ENCODE measurements at regions not wholly inside any gene's neighbourhood (a gene's known extent, or its start where the extent isn't known, plus 50 kb on each side); places are given as distances from the start of the nearest gene placed in this dataset.

DNA sequence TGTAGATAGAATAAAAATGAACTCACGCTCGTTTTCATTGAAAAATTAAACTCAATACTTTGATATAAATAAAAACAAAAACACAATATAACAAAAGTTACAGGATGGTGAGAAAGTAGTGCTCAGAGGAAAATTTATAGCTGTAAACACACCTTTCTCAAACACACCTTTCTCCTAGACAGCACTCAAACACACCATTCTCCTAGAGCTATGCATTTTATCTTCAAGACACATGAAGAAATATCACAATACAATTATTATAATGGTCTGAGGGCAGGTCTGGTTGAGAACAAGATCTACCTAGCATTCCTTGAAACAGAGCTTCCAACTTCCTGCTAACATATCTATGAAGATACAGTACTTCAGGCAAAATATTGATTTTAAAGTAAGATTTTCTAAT lies 183.4 kb upstream of the NBEA start:
- H4K91ac ChIP-seq (ENCODE audit: insufficient read depth, low read depth, low read length), result no peak overlapping the region
- no peak overlapping the region for H2BK20ac ChIP-seq (ENCODE audit: low read depth, low read length)
- no peaks in the 10 kb centered on the region for H3K4me1 ChIP-seq (ENCODE audit: control insufficient read depth, insufficient read depth, low read length)
- H2BK15ac ChIP-seq (ENCODE audit: low read depth, low read length), result no peak overlapping the region
- CTCF ChIA-PET, result interaction anchor here (0.6 kb wide), 1 partner anchor 23 kb away, joined by 3 read pairs; no protein-coding TSS in a partner anchor
- no peak overlapping the region for H3K23ac ChIP-seq (ENCODE audit: low read depth, low read length)
- TF ChIP-seq RAD21 (IDR thresholded peaks at IDR 0.05; ENCODE audit: low read length), result no peak
- no peak for TF ChIP-seq MAZ (IDR thresholded peaks at IDR 0.05; ENCODE audit: borderline replicate concordance, low read depth, low read length)
- in situ Hi-C loops (cut with MboI; ENCODE audit: low sequenced_read_pairs) (no loop called here), dilution Hi-C loops (cut with HindIII; ENCODE audit: low sequenced_read_pairs, unreplicated experiment) (no loop called here), intact Hi-C loops (cut with micrococcal nuclease) (no loop called here)
- no peak overlapping the region for H2BK120ac ChIP-seq (ENCODE audit: low read depth, low read length)
- H3K18ac ChIP-seq (ENCODE audit: low read depth, low read length), result no peak overlapping the region
- no TSS peak for BruUV-seq (replicated peaks)
- no peak overlapping the region for H4K8ac ChIP-seq (ENCODE audit: low read depth in 2 of 2, low read length in 2 of 2)
- H3K9me3 ChIP-seq (ENCODE audit: control insufficient read depth, insufficient read depth, low read length), result no peaks in the 10 kb centered on the region
- POLR2A ChIA-PET (ENCODE audit: unreplicated experiment), result no interaction called here
- no peaks in the 10 kb centered on the region for H3K27me3 ChIP-seq (ENCODE audit: control insufficient read depth, insufficient read depth, low read length)
- H3K14ac ChIP-seq (replicated peaks; ENCODE audit: low read depth, low read length), result no peak overlapping the region
- H2AK5ac ChIP-seq (ENCODE audit: low read depth, low read length), result no peak overlapping the region
- ATAC-seq (ENCODE audit: low read depth), result no peak
- no peak overlapping the region for H3K56ac ChIP-seq (ENCODE audit: extremely low read depth, insufficient read depth, low read length)
- H2BK5ac ChIP-seq (ENCODE audit: low read depth, low read length, poor library complexity, severe bottlenecking), result no peak overlapping the region
- H2AFZ ChIP-seq (replicated peaks; ENCODE audit: low read length, poor library complexity), result no peak overlapping the region
- H4K20me1 ChIP-seq (ENCODE audit: insufficient read depth, low read length), result no peaks in the 10 kb centered on the region
- no peaks in the 10 kb centered on the region for H3K9me1 ChIP-seq (ENCODE audit: insufficient read depth, low read length)
- no peak overlapping the region for H3K27ac ChIP-seq (ENCODE audit: insufficient read depth, low read length)
- WGBS, 2 experiments (ENCODE audit: extremely low coverage in 2 of 2, insufficient read length in 1 of 2), result no CpG with 5 or more reads among the region's 2 CpGs
- no peak for DNase-seq
- no peak overlapping the region for H3K9ac ChIP-seq (ENCODE audit: low read depth, low read length)
- no peaks in the 10 kb centered on the region for H3K36me3 ChIP-seq (ENCODE audit: control insufficient read depth, insufficient read depth, low read length)
- no peak overlapping the region for H3K4me2 ChIP-seq (ENCODE audit: low read depth, low read length)
- H3K4ac ChIP-seq (ENCODE audit: low read depth, low read length), result no peak overlapping the region
- H4K5ac ChIP-seq (ENCODE audit: low read depth, low read length), result no peak overlapping the region
- no peak overlapping the region for H3K4me3 ChIP-seq (ENCODE audit: insufficient read depth, low read depth, low read length)
- no peaks in the 10 kb centered on the region for H3K79me1 ChIP-seq (ENCODE audit: low read depth in 1 of 2, low read length in 2 of 2)
- H2AK9ac ChIP-seq (replicated peaks; ENCODE audit: low read depth, low read length, poor library complexity), result no peak overlapping the region

All from IMR-90 (cell line).